Ishikawa (cell line): ENCODE measurements at regions not wholly inside any gene's neighbourhood (a gene's known extent, or its start where the extent isn't known, plus 50 kb on each side); places are given as distances from the start of the nearest gene placed in this dataset.

Source experiments
- CEBPB ChIP-seq: IDR thresholded peaks from 2 replicates; pipeline ENCODE4 v1.6.1; 2012
- EGR1 ChIP-seq: IDR thresholded peaks from 2 replicates; pipeline ENCODE4 v1.6.1; 2012
- EP300 ChIP-seq: IDR thresholded peaks from 2 replicates; pipeline ENCODE4 v1.6.1; 2012; ENCODE audit warnings: borderline replicate concordance
- FOXM1 ChIP-seq: IDR thresholded peaks from 2 replicates; pipeline ENCODE4 v1.6.1; 2012; ENCODE audit warnings: low read depth, borderline replicate concordance
- NFIC ChIP-seq: IDR thresholded peaks from 2 replicates; pipeline ENCODE4 v1.6.1; 2012
- RAD21 ChIP-seq: IDR thresholded peaks from 2 replicates; pipeline ENCODE4 v1.6.1; 2012; ENCODE audit warnings: low read depth
- TAF1 ChIP-seq: IDR thresholded peaks from 2 replicates; pipeline ENCODE4 v1.6.1; 2012; ENCODE audit warnings: low read depth, mild to moderate bottlenecking
- TCF12 ChIP-seq: IDR thresholded peaks from 2 replicates; pipeline ENCODE4 v1.6.1; 2012; ENCODE audit warnings: low read depth
- TEAD4 ChIP-seq: IDR thresholded peaks from 2 replicates; pipeline ENCODE4 v1.6.1; 2012
- YY1 ChIP-seq: IDR thresholded peaks from 2 replicates; pipeline ENCODE4 v1.6.1; 2012; ENCODE audit warnings: low read depth
- ZBTB7A ChIP-seq: IDR thresholded peaks from 2 replicates; pipeline ENCODE4 v1.6.1; 2012; ENCODE audit warnings: low read depth
- TF ChIP-seq, protein P1 (sequence below): IDR thresholded peaks from 2 replicates; pipeline ENCODE4 v1.6.1; 2012
- TF ChIP-seq, protein P2 (sequence below): IDR thresholded peaks from 2 replicates; pipeline ENCODE4 v1.6.1; 2012; ENCODE audit warnings: low read depth, mild to moderate bottlenecking
- TF ChIP-seq, protein P3 (sequence below): IDR thresholded peaks from 2 replicates; pipeline ENCODE4 v1.6.1; 2012

DNA sequence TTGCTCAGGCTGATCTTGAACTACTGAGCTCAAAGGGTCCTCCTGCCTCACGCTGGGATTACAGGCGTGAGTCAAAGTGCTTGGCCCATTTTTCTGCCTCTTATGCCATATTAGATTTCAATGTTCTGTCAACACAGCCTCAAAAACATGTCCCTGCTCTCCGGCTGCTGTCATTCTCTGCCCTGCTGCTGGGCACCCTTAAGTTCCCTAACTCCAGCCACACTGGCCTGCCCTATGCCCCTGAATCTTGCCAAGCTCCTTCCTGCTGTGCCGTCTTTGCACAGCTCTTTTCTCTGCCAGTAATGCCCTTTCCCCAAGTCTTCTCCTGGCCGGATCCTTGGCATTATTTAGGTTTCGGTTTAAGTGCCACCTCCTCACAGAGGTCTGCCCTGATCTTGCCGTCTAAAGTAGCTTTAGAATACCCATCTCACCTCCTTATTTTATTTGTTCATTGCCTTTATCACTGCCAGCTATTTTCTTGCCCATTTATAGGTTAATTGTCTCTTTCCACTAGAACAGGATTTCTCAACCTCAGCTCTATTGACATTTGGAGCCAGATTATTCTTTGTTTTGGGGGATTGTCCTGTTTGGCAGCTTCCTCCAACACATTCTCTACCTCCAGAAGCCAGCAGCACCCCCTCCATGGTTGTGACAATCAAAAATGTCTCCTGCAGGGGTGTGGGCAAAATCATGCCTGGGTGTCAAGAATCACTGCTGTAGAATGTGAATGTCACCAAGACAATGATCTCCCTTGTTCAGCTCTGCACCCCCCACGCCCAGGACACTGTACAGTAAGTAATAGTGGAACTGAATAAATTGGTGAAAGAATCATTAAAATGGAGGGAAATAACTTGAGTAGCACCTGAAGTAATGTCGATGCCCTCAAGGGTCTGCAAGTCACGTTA lies 168.2 kb downstream of the CYLD start:
- TF ChIP-seq EP300 (no peak), TCF12 (no peak), FOXM1 (no peak), TAF1 (no peak), RAD21 (no peak), TEAD4 (no peak), CEBPB (no peak), YY1 (no peak), EGR1 (no peak), NFIC (no peak), ZBTB7A (no peak)
- TF ChIP-seq, protein P1, sequence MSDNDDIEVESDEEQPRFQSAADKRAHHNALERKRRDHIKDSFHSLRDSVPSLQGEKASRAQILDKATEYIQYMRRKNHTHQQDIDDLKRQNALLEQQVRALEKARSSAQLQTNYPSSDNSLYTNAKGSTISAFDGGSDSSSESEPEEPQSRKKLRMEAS: no peak
- TF ChIP-seq, protein P2, sequence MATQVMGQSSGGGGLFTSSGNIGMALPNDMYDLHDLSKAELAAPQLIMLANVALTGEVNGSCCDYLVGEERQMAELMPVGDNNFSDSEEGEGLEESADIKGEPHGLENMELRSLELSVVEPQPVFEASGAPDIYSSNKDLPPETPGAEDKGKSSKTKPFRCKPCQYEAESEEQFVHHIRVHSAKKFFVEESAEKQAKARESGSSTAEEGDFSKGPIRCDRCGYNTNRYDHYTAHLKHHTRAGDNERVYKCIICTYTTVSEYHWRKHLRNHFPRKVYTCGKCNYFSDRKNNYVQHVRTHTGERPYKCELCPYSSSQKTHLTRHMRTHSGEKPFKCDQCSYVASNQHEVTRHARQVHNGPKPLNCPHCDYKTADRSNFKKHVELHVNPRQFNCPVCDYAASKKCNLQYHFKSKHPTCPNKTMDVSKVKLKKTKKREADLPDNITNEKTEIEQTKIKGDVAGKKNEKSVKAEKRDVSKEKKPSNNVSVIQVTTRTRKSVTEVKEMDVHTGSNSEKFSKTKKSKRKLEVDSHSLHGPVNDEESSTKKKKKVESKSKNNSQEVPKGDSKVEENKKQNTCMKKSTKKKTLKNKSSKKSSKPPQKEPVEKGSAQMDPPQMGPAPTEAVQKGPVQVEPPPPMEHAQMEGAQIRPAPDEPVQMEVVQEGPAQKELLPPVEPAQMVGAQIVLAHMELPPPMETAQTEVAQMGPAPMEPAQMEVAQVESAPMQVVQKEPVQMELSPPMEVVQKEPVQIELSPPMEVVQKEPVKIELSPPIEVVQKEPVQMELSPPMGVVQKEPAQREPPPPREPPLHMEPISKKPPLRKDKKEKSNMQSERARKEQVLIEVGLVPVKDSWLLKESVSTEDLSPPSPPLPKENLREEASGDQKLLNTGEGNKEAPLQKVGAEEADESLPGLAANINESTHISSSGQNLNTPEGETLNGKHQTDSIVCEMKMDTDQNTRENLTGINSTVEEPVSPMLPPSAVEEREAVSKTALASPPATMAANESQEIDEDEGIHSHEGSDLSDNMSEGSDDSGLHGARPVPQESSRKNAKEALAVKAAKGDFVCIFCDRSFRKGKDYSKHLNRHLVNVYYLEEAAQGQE: no peak
- TF ChIP-seq, protein P3, sequence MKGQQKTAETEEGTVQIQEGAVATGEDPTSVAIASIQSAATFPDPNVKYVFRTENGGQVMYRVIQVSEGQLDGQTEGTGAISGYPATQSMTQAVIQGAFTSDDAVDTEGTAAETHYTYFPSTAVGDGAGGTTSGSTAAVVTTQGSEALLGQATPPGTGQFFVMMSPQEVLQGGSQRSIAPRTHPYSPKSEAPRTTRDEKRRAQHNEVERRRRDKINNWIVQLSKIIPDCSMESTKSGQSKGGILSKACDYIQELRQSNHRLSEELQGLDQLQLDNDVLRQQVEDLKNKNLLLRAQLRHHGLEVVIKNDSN: no peak
